Stomach (tissue), 4 donors: ENCODE measurements at regions not wholly inside any gene's neighbourhood (a gene's known extent, or its start where the extent isn't known, plus 50 kb on each side); places are given as distances from the start of the nearest gene placed in this dataset.

ENCODE experiments used
- EP300 ChIP-seq: sonication (generic); formaldehyde crosslinking; IDR thresholded peaks from one replicate; pipeline ENCODE4 v1.6.1; 2017; ENCODE audit warnings: antibody characterized with exemption
- POLR2A ChIP-seq, 4 donors: fragments of 450-650 bp; IDR thresholded peaks; one replicate each; pipeline ENCODE4 v1.6.1; 2016; ENCODE audit warnings: antibody characterized with exemption in 4 of 4, control low read depth in 2 of 4, mild to moderate bottlenecking in 1 of 4, moderate library complexity in 1 of 4
- POLR2AphosphoS5 ChIP-seq, 3 donors: sonication (generic); formaldehyde crosslinking; IDR thresholded peaks; one replicate each; pipeline ENCODE4 v1.6.1; 2016; ENCODE audit warnings: antibody characterized with exemption in 3 of 3
- TF ChIP-seq, protein P1 (sequence below), 7 experiments: fragments of 450-650 bp in 4 of 7; fragments of 200-600 bp in 3 of 7; sonication (generic) in 3 of 7; IDR thresholded peaks; one replicate each; pipeline ENCODE4 v1.5.1; 2016 to 2019; ENCODE audit warnings: antibody characterized with exemption in 7 of 7, control low read depth in 2 of 7, mild to moderate bottlenecking in 1 of 7

DNA sequence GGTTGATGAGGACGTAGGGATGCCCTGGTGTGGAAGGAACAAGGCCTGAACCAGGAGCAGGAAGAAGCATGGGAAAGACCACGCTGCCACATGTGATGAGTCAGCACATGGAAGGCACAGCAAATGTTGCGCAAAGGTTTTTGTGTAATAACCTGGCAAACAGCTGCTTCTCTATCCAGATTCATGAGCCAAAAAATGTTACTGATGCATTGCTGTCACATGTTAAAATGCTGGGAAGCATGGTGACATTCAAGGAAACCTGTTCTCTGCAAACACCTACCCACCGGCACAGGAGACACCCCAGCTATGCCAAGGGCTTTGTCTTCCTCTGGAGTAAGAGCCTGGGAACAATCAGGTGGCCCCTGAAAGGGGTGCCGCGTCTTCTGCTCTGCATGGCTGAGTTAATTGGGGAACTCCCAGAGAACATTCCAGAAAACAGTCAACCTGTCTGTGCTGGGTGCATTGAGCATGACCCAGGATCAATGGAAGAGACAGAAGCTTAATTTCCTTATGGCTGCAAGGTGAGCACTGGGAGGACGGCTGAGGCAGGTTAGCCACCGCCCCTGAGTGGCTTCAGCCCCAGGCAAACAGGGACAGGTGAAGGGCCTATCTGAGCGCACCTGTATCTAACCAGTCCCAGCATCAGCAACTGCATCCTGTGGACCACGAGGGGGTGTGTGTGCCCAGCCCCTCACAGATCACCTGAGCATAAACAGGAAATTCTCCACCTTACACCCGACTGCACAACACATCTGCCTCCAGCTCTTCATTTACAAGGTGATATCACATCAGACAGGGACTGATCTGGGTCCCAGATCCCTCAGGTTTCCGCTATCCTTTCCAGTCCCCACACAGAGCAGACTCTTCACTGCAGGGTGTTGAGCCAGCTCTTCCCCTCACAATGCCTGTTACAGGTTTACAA is 108.4 kb downstream of the GGTLC2 start:
- TF ChIP-seq, protein P1, sequence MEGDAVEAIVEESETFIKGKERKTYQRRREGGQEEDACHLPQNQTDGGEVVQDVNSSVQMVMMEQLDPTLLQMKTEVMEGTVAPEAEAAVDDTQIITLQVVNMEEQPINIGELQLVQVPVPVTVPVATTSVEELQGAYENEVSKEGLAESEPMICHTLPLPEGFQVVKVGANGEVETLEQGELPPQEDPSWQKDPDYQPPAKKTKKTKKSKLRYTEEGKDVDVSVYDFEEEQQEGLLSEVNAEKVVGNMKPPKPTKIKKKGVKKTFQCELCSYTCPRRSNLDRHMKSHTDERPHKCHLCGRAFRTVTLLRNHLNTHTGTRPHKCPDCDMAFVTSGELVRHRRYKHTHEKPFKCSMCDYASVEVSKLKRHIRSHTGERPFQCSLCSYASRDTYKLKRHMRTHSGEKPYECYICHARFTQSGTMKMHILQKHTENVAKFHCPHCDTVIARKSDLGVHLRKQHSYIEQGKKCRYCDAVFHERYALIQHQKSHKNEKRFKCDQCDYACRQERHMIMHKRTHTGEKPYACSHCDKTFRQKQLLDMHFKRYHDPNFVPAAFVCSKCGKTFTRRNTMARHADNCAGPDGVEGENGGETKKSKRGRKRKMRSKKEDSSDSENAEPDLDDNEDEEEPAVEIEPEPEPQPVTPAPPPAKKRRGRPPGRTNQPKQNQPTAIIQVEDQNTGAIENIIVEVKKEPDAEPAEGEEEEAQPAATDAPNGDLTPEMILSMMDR (IDR thresholded peaks at IDR 0.05) = no peak
- TF ChIP-seq EP300 (no peak), POLR2A (IDR thresholded peaks at IDR 0.05) (no peak), POLR2AphosphoS5 (IDR thresholded peaks at IDR 0.05) (no peak)
